C4-2B (cell line): ENCODE measurements at regions not wholly inside any gene's neighbourhood (a gene's known extent, or its start where the extent isn't known, plus 50 kb on each side); places are given as distances from the start of the nearest gene placed in this dataset.

Experiments used
- H3K27ac ChIP-seq: fragments of 450-650 bp; 2 replicates; pipeline ENCODE4 v1.5.1; 2017
- ZFX ChIP-seq: fragments of 450-650 bp; IDR thresholded peaks from 2 replicates; pipeline ENCODE4 v1.6.1; 2017
- TF ChIP-seq, protein P1 (sequence below): fragments of 450-650 bp; conservative IDR thresholded peaks from 2 replicates; pipeline ENCODE4 v1.5.1; 2017; ENCODE audit warnings: mild to moderate bottlenecking

DNA sequence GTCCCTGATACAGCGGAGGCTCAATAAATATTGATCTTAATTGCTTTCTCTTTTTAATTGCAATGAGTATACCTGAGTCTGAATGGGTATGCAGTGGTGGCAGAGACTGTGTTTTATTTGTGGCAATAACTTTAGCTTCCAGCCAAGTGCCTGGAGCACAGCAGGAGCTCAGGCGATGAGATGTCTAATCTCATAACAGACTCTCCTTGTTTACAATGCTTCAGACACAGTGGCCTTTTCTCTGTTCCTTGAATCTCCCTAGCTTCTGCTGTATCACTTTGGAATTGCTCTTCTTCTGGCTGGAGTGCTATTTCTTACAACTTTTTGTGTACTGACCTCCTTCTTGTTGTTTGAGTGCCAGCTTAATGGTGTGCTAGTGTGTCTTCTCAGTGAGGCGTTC, 91.5 kb upstream of the UNC5C start:
- TF ChIP-seq, protein P1, sequence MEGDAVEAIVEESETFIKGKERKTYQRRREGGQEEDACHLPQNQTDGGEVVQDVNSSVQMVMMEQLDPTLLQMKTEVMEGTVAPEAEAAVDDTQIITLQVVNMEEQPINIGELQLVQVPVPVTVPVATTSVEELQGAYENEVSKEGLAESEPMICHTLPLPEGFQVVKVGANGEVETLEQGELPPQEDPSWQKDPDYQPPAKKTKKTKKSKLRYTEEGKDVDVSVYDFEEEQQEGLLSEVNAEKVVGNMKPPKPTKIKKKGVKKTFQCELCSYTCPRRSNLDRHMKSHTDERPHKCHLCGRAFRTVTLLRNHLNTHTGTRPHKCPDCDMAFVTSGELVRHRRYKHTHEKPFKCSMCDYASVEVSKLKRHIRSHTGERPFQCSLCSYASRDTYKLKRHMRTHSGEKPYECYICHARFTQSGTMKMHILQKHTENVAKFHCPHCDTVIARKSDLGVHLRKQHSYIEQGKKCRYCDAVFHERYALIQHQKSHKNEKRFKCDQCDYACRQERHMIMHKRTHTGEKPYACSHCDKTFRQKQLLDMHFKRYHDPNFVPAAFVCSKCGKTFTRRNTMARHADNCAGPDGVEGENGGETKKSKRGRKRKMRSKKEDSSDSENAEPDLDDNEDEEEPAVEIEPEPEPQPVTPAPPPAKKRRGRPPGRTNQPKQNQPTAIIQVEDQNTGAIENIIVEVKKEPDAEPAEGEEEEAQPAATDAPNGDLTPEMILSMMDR: no peak
- no peak for TF ChIP-seq ZFX

DNA sequence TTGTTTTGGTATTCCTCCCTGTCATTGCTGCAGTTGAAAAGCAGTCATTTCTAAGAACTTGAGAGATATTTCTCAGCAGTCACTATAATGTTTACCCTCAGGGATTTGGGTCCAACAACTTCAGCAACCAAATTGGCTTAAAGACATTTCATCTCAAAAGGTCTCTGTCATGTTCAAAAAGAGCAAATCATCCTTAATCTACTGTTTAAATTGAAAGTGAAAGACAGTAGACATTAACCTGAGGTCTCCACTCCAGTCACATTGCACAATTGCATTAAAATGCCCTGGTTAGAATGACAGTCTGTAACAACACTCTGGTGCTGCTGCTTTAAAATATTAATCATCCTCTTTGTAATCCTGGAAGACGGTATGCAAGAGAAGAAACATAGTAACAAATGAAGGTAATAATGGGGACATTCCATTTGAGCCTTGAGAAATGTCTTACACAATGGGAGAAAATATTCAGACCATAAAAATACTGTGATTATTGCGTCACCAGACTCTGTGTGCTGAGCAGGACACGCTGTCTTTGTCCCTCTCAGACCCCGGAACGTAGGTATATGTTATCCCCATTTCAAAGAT, 90.2 kb upstream of the UNC5C start:
- H3K27ac ChIP-seq: no peak overlapping the region
- TF ChIP-seq, protein P1: no peak
- TF ChIP-seq ZFX: no peak

More for the DNA sequence above, 91.5 kb upstream of the UNC5C start:
- no peak overlapping the region for H3K27ac ChIP-seq

DNA sequence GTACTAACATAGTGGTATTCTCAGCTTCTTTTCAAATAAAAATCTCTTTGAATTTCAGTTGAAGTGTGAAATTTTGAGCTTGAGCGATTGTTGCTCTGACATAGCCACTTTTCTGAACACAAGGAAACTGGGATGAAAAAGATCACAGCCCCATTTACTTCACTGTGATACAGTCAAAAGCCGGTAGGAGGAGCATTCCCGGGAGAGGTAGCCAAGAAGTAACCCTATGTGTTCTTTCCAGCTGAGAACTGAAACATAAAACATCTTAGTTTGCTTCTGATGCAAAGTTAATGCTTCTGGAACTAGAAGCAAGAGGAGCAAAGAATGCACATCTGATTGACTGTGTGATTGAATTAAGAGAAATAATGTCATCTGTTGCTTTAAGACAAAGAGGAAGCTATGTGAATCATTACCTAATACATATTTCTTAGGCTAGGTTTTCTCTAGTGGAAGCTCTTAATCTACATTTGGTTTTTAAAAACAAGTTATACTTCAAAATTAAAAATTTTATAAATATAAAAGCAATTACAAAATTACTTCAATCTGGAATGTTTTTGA, 88.3 kb upstream of the UNC5C start:
- TF ChIP-seq, protein P1: peak; percentile 26; the same call in 1 of the 2 replicates
- no peak for TF ChIP-seq ZFX
- H3K27ac ChIP-seq: no peak overlapping the region

DNA sequence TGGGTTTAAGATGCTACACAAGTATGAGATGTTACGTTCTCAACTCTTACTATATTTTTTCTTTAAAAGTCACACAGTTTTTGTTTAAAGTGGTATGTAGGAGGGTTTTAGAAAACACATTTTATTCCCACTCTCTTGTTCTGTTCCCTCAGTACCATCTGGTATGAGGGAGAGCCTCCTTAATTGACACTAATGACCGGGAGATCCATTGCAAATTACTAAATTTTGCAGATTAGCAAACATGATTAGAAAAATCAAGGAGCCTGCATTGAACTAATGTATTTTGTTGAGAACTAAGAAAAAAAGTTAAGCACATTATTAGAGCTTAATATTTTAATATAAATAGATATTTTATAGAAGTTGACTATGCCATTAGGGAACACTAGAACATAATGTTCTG, 87.3 kb upstream of the UNC5C start:
- H3K27ac ChIP-seq: no peak overlapping the region
- TF ChIP-seq, protein P1: no peak
- TF ChIP-seq ZFX: no peak

DNA sequence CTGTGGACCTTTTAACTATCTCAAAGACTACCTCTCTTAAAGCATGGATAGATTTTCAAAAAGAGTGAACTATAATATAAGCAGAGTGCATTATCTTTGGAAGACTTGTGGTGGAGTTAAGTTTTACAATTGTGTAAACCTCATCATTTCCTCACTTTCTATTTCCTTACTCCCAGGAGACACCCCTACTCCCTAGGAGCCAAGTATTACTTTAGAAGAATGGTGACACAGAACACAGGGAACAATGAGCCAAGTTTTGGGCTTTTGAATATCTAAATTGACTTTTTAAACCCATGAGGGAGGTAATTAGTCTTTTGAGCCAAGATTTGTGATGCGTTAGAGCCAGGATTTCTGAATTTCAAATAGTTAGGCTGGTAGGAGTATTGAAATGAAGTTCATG, 78.9 kb upstream of the UNC5C start:
- TF ChIP-seq, protein P1: no peak
- TF ChIP-seq ZFX: no peak

DNA sequence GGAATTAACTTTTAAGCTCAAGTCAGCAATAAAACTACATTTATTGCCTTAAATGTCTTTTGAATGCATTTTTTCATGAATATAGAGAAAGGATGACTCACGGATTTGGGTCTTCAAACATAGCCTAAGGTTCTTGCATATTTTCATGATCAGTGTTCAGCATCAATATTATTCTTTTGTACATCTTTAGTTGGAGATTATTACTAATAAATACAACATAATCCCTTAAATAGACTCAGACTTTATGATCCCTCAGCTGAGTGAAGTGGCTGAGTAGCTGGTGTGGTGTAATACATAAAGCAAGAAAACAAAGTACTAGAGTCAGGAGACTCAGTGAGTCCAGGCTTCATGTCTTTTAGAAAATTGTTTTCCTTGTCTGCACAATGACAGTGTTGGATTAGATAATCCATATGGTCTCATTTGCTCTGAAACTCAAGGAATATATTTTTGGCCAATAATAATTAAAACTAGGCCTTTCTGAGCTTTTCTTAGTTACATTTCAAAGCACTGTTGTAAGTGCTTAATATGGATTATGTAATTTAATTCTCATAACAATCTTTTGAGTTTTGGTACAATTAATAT, 78.3 kb upstream of the UNC5C start:
- H3K27ac ChIP-seq: no peak overlapping the region
- TF ChIP-seq, protein P1: no peak
- TF ChIP-seq ZFX: no peak

More for the DNA sequence above, 78.9 kb upstream of the UNC5C start:
- H3K27ac ChIP-seq: no peak overlapping the region

DNA sequence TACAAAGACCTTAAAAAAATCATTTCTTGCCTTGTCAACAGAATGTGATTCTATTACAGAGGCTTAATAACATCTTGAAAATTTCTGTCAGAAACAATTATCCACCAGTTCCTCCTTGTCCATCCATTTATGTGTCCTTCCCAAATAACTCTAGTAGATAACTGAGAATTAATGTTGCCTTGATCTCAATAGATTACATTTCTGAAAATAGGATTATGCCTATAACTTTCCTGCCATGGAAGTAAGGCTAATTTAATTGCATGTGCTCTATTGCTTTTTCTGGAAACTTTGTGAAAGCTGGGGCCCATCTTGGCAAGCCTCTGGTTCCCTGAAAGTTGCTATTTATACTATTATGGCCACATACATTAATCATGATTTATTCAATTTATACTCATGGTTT, 76.2 kb upstream of the UNC5C start:
- no peak overlapping the region for H3K27ac ChIP-seq
- no peak for TF ChIP-seq ZFX
- TF ChIP-seq, protein P1: no peak
